IMR-90 (cell line): ENCODE measurements at regions not wholly inside any gene's neighbourhood (a gene's known extent, or its start where the extent isn't known, plus 50 kb on each side); places are given as distances from the start of the nearest gene placed in this dataset.

Source experiments
- ATAC-seq: fragments of 200-7000 bp; cut with Tn5 transposase; 2 replicates; pipeline ENCODE4 v1.9.1; 2020; ENCODE audit warnings: low read depth, mild to moderate bottlenecking, moderate library complexity
- BruUV-seq: library from RNA; stranded (reverse); fragments of 400-500 nt; replicated peaks from 2 replicates; lab custom pipeline; 2021; lab: Mats Ljungman, UMichigan
- CTCF ChIA-PET: fragments of 300-600 bp; formaldehyde crosslinking; extraction: SDS; loops from one replicate; lab custom pipeline; 2021; ENCODE audit warnings: antibody characterized with exemption; lab: Yijun Ruan, JAX
- POLR2A ChIA-PET: fragments of 300-600 bp; sonication (Branson Sonifier 250); formaldehyde crosslinking; loops from one replicate; lab custom pipeline; 2022; ENCODE audit warnings: antibody characterized with exemption; ENCODE audit not compliant: unreplicated experiment; lab: Charles Lee
- DNase-seq: peaks from one replicate; pipeline ENCODE4 v3.0.0; 2013
- H2AFZ ChIP-seq: replicated peaks from 2 replicates; pipeline ENCODE3; 2013; ENCODE audit warnings: low read length, mild to moderate bottlenecking; ENCODE audit not compliant: poor library complexity
- H2AK5ac ChIP-seq: 2 replicates; pipeline ENCODE4 v1.6.1; 2013; ENCODE audit warnings: low read depth, low read length, inconsistent platforms
- H2AK9ac ChIP-seq: replicated peaks from 2 replicates; pipeline ENCODE3; 2013; ENCODE audit warnings: mild to moderate bottlenecking, low read depth, low read length, moderate library complexity; ENCODE audit not compliant: poor library complexity
- H2BK120ac ChIP-seq: 2 replicates; pipeline ENCODE4 v1.6.1; 2013; ENCODE audit warnings: low read depth, low read length, inconsistent platforms
- H2BK15ac ChIP-seq: 3 replicates; pipeline ENCODE4 v1.6.1; 2013; ENCODE audit warnings: low read depth, low read length, inconsistent platforms
- H2BK20ac ChIP-seq: 2 replicates; pipeline ENCODE4 v1.6.1; 2013; ENCODE audit warnings: low read depth, mild to moderate bottlenecking, inconsistent platforms, low read length, moderate library complexity
- H2BK5ac ChIP-seq: 2 replicates; pipeline ENCODE4 v1.6.1; 2013; ENCODE audit warnings: mild to moderate bottlenecking, low read depth, low read length, inconsistent platforms; ENCODE audit not compliant: poor library complexity, severe bottlenecking
- H3K14ac ChIP-seq: replicated peaks from 2 replicates; pipeline ENCODE4 v1.6.1; 2013; ENCODE audit warnings: low read depth, low read length, inconsistent platforms
- H3K18ac ChIP-seq: 2 replicates; pipeline ENCODE4 v1.6.1; 2013; ENCODE audit warnings: low read depth, low read length, control low read depth
- H3K23ac ChIP-seq: 2 replicates; pipeline ENCODE4 v1.6.1; 2013; ENCODE audit warnings: low read depth, low read length, inconsistent platforms
- H3K27ac ChIP-seq: 2 replicates; pipeline ENCODE4 v1.5.1; 2013; ENCODE audit warnings: mild to moderate bottlenecking, control low read depth, low read length; ENCODE audit not compliant: insufficient read depth
- H3K27me3 ChIP-seq: 2 replicates; pipeline ENCODE4 v1.6.1; 2013; ENCODE audit warnings: low read length; ENCODE audit not compliant: control insufficient read depth, insufficient read depth
- H3K36me3 ChIP-seq: 2 replicates; pipeline ENCODE4 v1.6.1; 2013; ENCODE audit warnings: low read length, mixed read lengths; ENCODE audit not compliant: control insufficient read depth, insufficient read depth
- H3K4ac ChIP-seq: 2 replicates; pipeline ENCODE4 v1.6.1; 2013; ENCODE audit warnings: low read depth, low read length, inconsistent platforms
- H3K4me1 ChIP-seq: 2 replicates; pipeline ENCODE4 v1.6.1; 2013; ENCODE audit warnings: low read length, mixed read lengths; ENCODE audit not compliant: control insufficient read depth, insufficient read depth
- H3K4me2 ChIP-seq: 2 replicates; pipeline ENCODE4 v1.6.1; 2013; ENCODE audit warnings: low read depth, mild to moderate bottlenecking, control low read depth, low read length, moderate library complexity
- H3K4me3 ChIP-seq: 2 replicates; pipeline ENCODE4 v1.5.1; 2013; ENCODE audit warnings: low read depth, mild to moderate bottlenecking, control low read depth, low read length, moderate library complexity; ENCODE audit not compliant: insufficient read depth
- H3K56ac ChIP-seq: 2 replicates; pipeline ENCODE4 v1.6.1; 2013; ENCODE audit warnings: low read length, inconsistent platforms; ENCODE audit not compliant: insufficient read depth; ENCODE audit errors: extremely low read depth
- H3K79me1 ChIP-seq, 2 experiments: 2 replicates each; pipeline ENCODE4 v1.6.1; 2013; ENCODE audit warnings: low read length in 2 of 2, inconsistent platforms in 1 of 2, low read depth in 1 of 2
- H3K9ac ChIP-seq: 2 replicates; pipeline ENCODE4 v1.6.1; 2013; ENCODE audit warnings: low read depth, low read length, control low read depth
- H3K9me1 ChIP-seq: 2 replicates; pipeline ENCODE4 v1.6.1; 2013; ENCODE audit warnings: low read length, inconsistent platforms; ENCODE audit not compliant: insufficient read depth
- H3K9me3 ChIP-seq: 2 replicates; pipeline ENCODE4 v1.6.1; 2013; ENCODE audit warnings: low read length; ENCODE audit not compliant: control insufficient read depth, insufficient read depth
- H4K20me1 ChIP-seq: 2 replicates; pipeline ENCODE4 v1.6.1; 2013; ENCODE audit warnings: low read length, inconsistent platforms; ENCODE audit not compliant: insufficient read depth
- H4K5ac ChIP-seq: 2 replicates; pipeline ENCODE4 v1.6.1; 2013; ENCODE audit warnings: mild to moderate bottlenecking, low read depth, low read length, control low read depth
- H4K8ac ChIP-seq, 2 experiments: 2 replicates each; pipeline ENCODE4 v1.6.1; 2013; ENCODE audit warnings: low read depth in 2 of 2, low read length in 2 of 2, control low read depth in 1 of 2, inconsistent platforms in 1 of 2
- H4K91ac ChIP-seq: 2 replicates; pipeline ENCODE4 v1.6.1; 2013; ENCODE audit warnings: low read depth, low read length, inconsistent platforms; ENCODE audit not compliant: insufficient read depth
- BHLHE40 ChIP-seq: fragments of 150-350 bp; IDR thresholded peaks from 2 replicates; pipeline ENCODE4 v1.6.1; 2016; ENCODE audit warnings: mild to moderate bottlenecking, low read depth, low read length
- CEBPB ChIP-seq: IDR thresholded peaks from 2 replicates; pipeline ENCODE4 v1.6.1; 2012; ENCODE audit warnings: low read depth, low read length, improper control_type of control experiment
- CHD1 ChIP-seq: IDR thresholded peaks from 2 replicates; pipeline ENCODE4 v1.6.1; 2012; ENCODE audit warnings: low read depth, low read length, improper control_type of control experiment
- ELK1 ChIP-seq: fragments of 150-350 bp; IDR thresholded peaks from 2 replicates; pipeline ENCODE4 v1.6.1; 2016; ENCODE audit warnings: low read depth, mild to moderate bottlenecking, low read length, moderate library complexity, borderline replicate concordance
- FOS ChIP-seq: fragments of 150-350 bp; IDR thresholded peaks from 2 replicates; pipeline ENCODE4 v1.6.1; 2016; ENCODE audit warnings: low read depth, low read length
- MAZ ChIP-seq: IDR thresholded peaks from 2 replicates; pipeline ENCODE4 v1.6.1; 2012; ENCODE audit warnings: low read depth, mild to moderate bottlenecking, low read length, improper control_type of control experiment, moderate library complexity, borderline replicate concordance
- NFE2L2 ChIP-seq: fragments of 150-350 bp; IDR thresholded peaks from 2 replicates; pipeline ENCODE4 v1.6.1; 2016; ENCODE audit warnings: low read depth, mild to moderate bottlenecking, low read length
- POLR2A ChIP-seq: IDR thresholded peaks from 2 replicates; pipeline ENCODE4 v1.6.1; 2012; ENCODE audit warnings: mild to moderate bottlenecking, low read depth, low read length
- RAD21 ChIP-seq: IDR thresholded peaks from 2 replicates; pipeline ENCODE4 v1.6.1; 2012; ENCODE audit warnings: low read length, improper control_type of control experiment
- RCOR1 ChIP-seq: IDR thresholded peaks from 2 replicates; pipeline ENCODE4 v1.6.1; 2012; ENCODE audit warnings: mild to moderate bottlenecking, low read length, improper control_type of control experiment; ENCODE audit not compliant: insufficient replicate concordance
- SMC3 ChIP-seq: fragments of 150-350 bp; IDR thresholded peaks from 2 replicates; pipeline ENCODE4 v1.6.1; 2016; ENCODE audit warnings: low read depth, mild to moderate bottlenecking, antibody characterized with exemption, low read length, moderate library complexity
- USF2 ChIP-seq: fragments of 150-350 bp; IDR thresholded peaks from 2 replicates; pipeline ENCODE4 v1.6.1; 2017; ENCODE audit warnings: mild to moderate bottlenecking, antibody characterized with exemption, low read length, low read depth
- WGBS, 2 experiments: methylation state at CpG; one replicate each; pipeline versions ENCODE4 v1.1.5 to v1.1.7; 2013; ENCODE audit warnings: missing lambda C conversion rate in 2 of 2; ENCODE audit not compliant: insufficient read length in 1 of 2; ENCODE audit errors: extremely low coverage in 2 of 2; 5-methylcytosine and 5-hydroxymethylcytosine counted together
- dilution Hi-C: fragments of 300-500 bp; cut with HindIII; formaldehyde crosslinking; loops from one replicate; pipeline ENCODE4 v1.14.3; 2018; ENCODE audit warnings: low sequenced_read_pairs; ENCODE audit not compliant: unreplicated experiment
- in situ Hi-C: fragments of 300-500 bp; cut with MboI; formaldehyde crosslinking; loops from 3 replicates; pipeline ENCODE4 v1.14.3; 2019; ENCODE audit warnings: low sequenced_read_pairs, inconsistent platforms, mixed read lengths
- intact Hi-C: fragments of 100-400 bp; cut with micrococcal nuclease; formaldehyde crosslinking; loops from 2 replicates; pipeline ENCODE4 v1.10.0; 2022

GRCh38 chr1:203402629-203403337 is 51.9 kb upstream of the FMOD start:
- H3K56ac ChIP-seq, result peak overlapping the region; percentile 33; the same call in 1 of the 2 replicates
- ChIA-PET POLR2A (no interaction called here), CTCF (interaction anchor here (0.5 to 1.9 kb wide), 3 partner anchors 38 to 258 kb away, joined by 3 to 4 read pairs (median 3); no protein-coding TSS in a partner anchor)
- H4K5ac ChIP-seq, result peak overlapping the region; percentile 97
- peak overlapping the region in 1 of 2 experiments; percentile 90; a peak in 3 of 4 replicates for H4K8ac ChIP-seq
- peak; percentile 82 for ATAC-seq
- H2AK5ac ChIP-seq, result peak overlapping the region; percentile 88; the same call in 1 of the 2 replicates
- H2AFZ ChIP-seq, result peak overlapping the region; percentile 16
- peak overlapping the region; percentile 93 for H3K4ac ChIP-seq
- peak overlapping the region; percentile 94 for H2BK120ac ChIP-seq
- in situ Hi-C loops, result no loop called here
- peak overlapping the region; percentile 90 for H3K14ac ChIP-seq
- H3K4me3 ChIP-seq, result no peak overlapping the region
- BruUV-seq, result no TSS peak
- WGBS, 2 experiments, result no CpG with 5 or more reads among the region's 6 CpGs
- H3K9ac ChIP-seq, result peak overlapping the region; percentile 26; the same call in 1 of the 2 replicates
- no peaks in the 10 kb centered on the region for H4K20me1 ChIP-seq
- peak overlapping the region; percentile 98 for H3K18ac ChIP-seq
- H3K4me2 ChIP-seq, result peak overlapping the region; percentile 77
- DNase-seq, result peak; percentile 98
- H4K91ac ChIP-seq, result peak overlapping the region; percentile 72
- H3K79me1 ChIP-seq, result no peaks in the 10 kb centered on the region
- dilution Hi-C loops, result no loop called here
- peak overlapping the region; percentile 82 for H2BK5ac ChIP-seq
- peak overlapping the region; percentile 80; the same call in 2 of the 3 replicates for H2BK15ac ChIP-seq
- H2BK20ac ChIP-seq, result peak overlapping the region; percentile 94
- no peak for TF ChIP-seq SMC3
- TF ChIP-seq CHD1, result no peak; the same call in 1 of the 2 replicates
- TF ChIP-seq RAD21, result no peak
- TF ChIP-seq BHLHE40, result peak; percentile 74
- no peak for TF ChIP-seq ELK1
- no peak for TF ChIP-seq POLR2A
- peak; percentile 84 for TF ChIP-seq USF2
- TF ChIP-seq MAZ, result no peak
- peak; percentile 76 for TF ChIP-seq FOS
- TF ChIP-seq RCOR1, result peak; percentile 74
- TF ChIP-seq CEBPB, result peak; percentile 96
- no peak for TF ChIP-seq NFE2L2
- H3K9me1 ChIP-seq, result peaks cover 16% of the 10 kb centered on the region
- H2AK9ac ChIP-seq, result peak overlapping the region; percentile 63
- peaks cover 21% of the 10 kb centered on the region for H3K4me1 ChIP-seq
- H3K36me3 ChIP-seq, result no peaks in the 10 kb centered on the region
- H3K27ac ChIP-seq, result peak overlapping the region; percentile 97
- intact Hi-C loops, result loop anchor here (5.0 kb wide), 1 partner anchor 75 kb away; the partner anchor contains the start of gene PRELP
- H3K9me3 ChIP-seq, result no peaks in the 10 kb centered on the region
- H3K23ac ChIP-seq, result peak overlapping the region; percentile 61; the same call in 1 of the 2 replicates
- H3K27me3 ChIP-seq, result no peaks in the 10 kb centered on the region
